Heart left ventricle (tissue), 13 donors: ENCODE measurements at regions not wholly inside any gene's neighbourhood (a gene's known extent, or its start where the extent isn't known, plus 50 kb on each side); places are given as distances from the start of the nearest gene placed in this dataset.

Source experiments
- POLR2A ChIP-seq, 2 donors: fragments of 450-650 bp; IDR thresholded peaks; one replicate each; pipeline ENCODE4 v1.6.1; 2017; ENCODE audit warnings: antibody characterized with exemption in 2 of 2, mild to moderate bottlenecking in 2 of 2, moderate library complexity in 2 of 2
- TF ChIP-seq, protein P1 (sequence below), 12 donors: fragments of 200-600 bp; sonication (generic) in 4 of 12; IDR thresholded peaks; one replicate each; pipeline versions ENCODE4 v1.5.0 to v1.8.0; 2018 to 2022; ENCODE audit warnings: antibody characterized with exemption in 12 of 12, mild to moderate bottlenecking in 5 of 12
- donor health status: ischemic (EF 13 %, LVEDD 7.1; RV severe dilation, severe dysfunction).
- donor health status: DM: no; HTN: yes; CAD: no.
- donor health status: DM: no; HTN: no; CAD: no.
- donor health status: ischemic (EF 25% LVEDD 6.9; RV normal size, moderate dysfunction).
- donor health status: ischemic (EF 25% LVEDD 5.7; RV mildly dilated, moderate dysfunction).
- donor health status: ischemic (EF 35%, LVEDD 5.7; RV mildly dilated, moderate dysfunction).
- donor health status: nonischemic (EF 11% LVEDD 7.7; RV severe dilation, severe dysfunction).
- donor health status: DM: yes; HTN: yes; CAD: no.
- donor health status: PGD.
- donor health status: ischemic (EF 29% LVEDD 5.4; RV normal size, mild dysfunction).
- donor health status: nonischemic (EF 23%, LVEDD 6.1; RV moderate dilation, normal function).

DNA sequence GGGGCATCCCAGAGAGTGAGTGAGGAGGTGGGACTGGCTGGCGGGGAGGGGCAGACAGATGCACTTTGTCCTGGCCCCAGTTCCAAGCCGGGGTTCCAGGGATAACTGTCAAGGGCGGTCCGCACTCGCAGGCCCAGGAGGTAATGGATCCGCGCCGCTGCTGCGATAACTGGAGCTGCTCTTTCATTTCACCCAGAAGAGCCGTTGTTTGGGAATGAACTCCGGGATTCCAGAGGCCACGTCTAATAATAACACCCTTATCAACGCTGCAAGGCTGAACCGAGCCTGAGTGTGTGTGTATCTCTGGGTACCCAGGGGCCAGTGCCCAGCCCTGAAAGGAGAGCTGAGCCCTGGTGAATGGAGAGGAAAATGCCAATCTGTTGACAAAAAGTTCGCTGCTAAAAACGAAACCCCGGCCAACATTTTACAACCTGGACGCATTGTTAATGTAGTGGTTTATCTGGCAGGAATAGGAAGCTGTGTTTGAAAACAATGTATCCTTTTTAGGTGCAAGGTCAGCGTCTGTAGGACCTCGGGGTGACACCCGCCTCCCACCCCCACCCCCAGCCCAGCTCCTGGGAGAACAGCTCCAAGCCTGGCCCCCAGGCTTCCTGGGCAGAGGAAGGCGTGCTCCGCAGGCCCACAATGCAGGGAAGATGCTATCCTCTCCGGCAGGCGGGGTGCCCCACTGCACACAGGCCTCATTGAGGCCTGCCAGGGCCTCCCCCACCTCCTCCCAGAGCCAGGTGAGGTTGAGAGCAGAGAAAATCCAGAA, 119.7 kb downstream of the PROX1 start:
- TF ChIP-seq, protein P1, sequence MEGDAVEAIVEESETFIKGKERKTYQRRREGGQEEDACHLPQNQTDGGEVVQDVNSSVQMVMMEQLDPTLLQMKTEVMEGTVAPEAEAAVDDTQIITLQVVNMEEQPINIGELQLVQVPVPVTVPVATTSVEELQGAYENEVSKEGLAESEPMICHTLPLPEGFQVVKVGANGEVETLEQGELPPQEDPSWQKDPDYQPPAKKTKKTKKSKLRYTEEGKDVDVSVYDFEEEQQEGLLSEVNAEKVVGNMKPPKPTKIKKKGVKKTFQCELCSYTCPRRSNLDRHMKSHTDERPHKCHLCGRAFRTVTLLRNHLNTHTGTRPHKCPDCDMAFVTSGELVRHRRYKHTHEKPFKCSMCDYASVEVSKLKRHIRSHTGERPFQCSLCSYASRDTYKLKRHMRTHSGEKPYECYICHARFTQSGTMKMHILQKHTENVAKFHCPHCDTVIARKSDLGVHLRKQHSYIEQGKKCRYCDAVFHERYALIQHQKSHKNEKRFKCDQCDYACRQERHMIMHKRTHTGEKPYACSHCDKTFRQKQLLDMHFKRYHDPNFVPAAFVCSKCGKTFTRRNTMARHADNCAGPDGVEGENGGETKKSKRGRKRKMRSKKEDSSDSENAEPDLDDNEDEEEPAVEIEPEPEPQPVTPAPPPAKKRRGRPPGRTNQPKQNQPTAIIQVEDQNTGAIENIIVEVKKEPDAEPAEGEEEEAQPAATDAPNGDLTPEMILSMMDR (IDR thresholded peaks at IDR 0.05): peak in 1 of 12 donors; percentile 2
- no peak for TF ChIP-seq POLR2A (IDR thresholded peaks at IDR 0.05)
